GM12878 (cell line): ENCODE measurements at regions not wholly inside any gene's neighbourhood (a gene's known extent, or its start where the extent isn't known, plus 50 kb on each side); places are given as distances from the start of the nearest gene placed in this dataset.

Experiments
- ATAC-seq: fragments of 200-7000 bp; cut with Tn5 transposase; 3 replicates; pipeline ENCODE4 v1.9.1; 2020; ENCODE audit warnings: mild to moderate bottlenecking, moderate library complexity
- BruUV-seq: library from RNA; stranded (reverse); fragments of 400-500 nt; replicated peaks from 2 replicates; lab custom pipeline; 2021; lab: Mats Ljungman, UMichigan
- CTCF ChIA-PET: fragments of 300-600 bp; sonication (Branson Sonifier 250); formaldehyde crosslinking; extraction: SDS; loops from one replicate; lab custom pipeline; 2021; ENCODE audit warnings: inconsistent platforms; lab: Yijun Ruan, JAX
- POLR2A ChIA-PET: fragments of 350-600 bp; formaldehyde crosslinking; extraction: SDS; loops from one replicate; lab custom pipeline; 2021; ENCODE audit warnings: inconsistent platforms; lab: Charles Lee
- RAD21 ChIA-PET: fragments of 300-600 bp; sonication (Branson Sonifier 250); formaldehyde crosslinking; loops from one replicate; lab custom pipeline; 2023; ENCODE audit warnings: antibody characterized with exemption; ENCODE audit not compliant: unreplicated experiment; lab: Charles Lee
- SMC1A ChIA-PET: fragments of 300-600 bp; sonication (Branson Sonifier 250); formaldehyde crosslinking; loops from one replicate; lab custom pipeline; 2023; ENCODE audit not compliant: unreplicated experiment, uncharacterized antibody; lab: Charles Lee
- DNase-seq: peaks from one replicate; pipeline ENCODE4 v3.0.0-alpha.2; 2011; ENCODE audit warnings: low read depth, low spot score
- FAIRE-seq: peaks from 3 replicates; lab custom pipeline; 2011; peaks lifted over from hg19 to GRCh38; lab: Jason Lieb, UNC
- H2AFZ ChIP-seq: 2 replicates; pipeline ENCODE4 v1.6.0; 2011; ENCODE audit warnings: low read depth, low read length, control low read depth; ENCODE audit not compliant: control insufficient read depth
- H3K27ac ChIP-seq: 2 replicates; pipeline ENCODE4 v1.5.1; 2011; ENCODE audit warnings: control low read depth; ENCODE audit not compliant: control insufficient read depth, insufficient read depth
- H3K27me3 ChIP-seq, 2 experiments: replicated peaks in 1 of 2; 2 replicates each; pipeline versions ENCODE4 v1.6.0 to v1.6.1; 2011; ENCODE audit warnings: low read length in 1 of 2; ENCODE audit not compliant: control insufficient read depth in 2 of 2, insufficient read depth in 2 of 2
- H3K36me3 ChIP-seq, 2 experiments: 2 replicates each; pipeline ENCODE4 v1.5.1; 2011; ENCODE audit warnings: low read length in 1 of 2; ENCODE audit not compliant: control insufficient read depth in 2 of 2, insufficient read depth in 2 of 2
- H3K4me1 ChIP-seq: 2 replicates; pipeline ENCODE4 v1.6.1; 2011; ENCODE audit warnings: mild to moderate bottlenecking, low read length, moderate library complexity, mixed read lengths; ENCODE audit not compliant: control insufficient read depth, insufficient read depth
- H3K4me2 ChIP-seq: 2 replicates; pipeline ENCODE4 v1.6.0; 2011; ENCODE audit warnings: control low read depth; ENCODE audit not compliant: control insufficient read depth, insufficient read depth
- H3K4me3 ChIP-seq: fragments of 200-600 bp; sonication (generic); 2 replicates; pipeline ENCODE4 v1.5.1; 2016
- H3K79me2 ChIP-seq: 2 replicates; pipeline ENCODE4 v1.6.0; 2011; ENCODE audit warnings: low read length; ENCODE audit not compliant: control insufficient read depth, insufficient read depth
- H3K9ac ChIP-seq: 2 replicates; pipeline ENCODE4 v1.8.0; 2011; ENCODE audit warnings: low read length, control low read depth, mixed read lengths; ENCODE audit not compliant: control insufficient read depth, insufficient read depth
- H3K9me3 ChIP-seq: replicated peaks from 3 replicates; pipeline ENCODE4 v1.5.1; 2011; ENCODE audit warnings: mild to moderate bottlenecking, low read length; ENCODE audit not compliant: control insufficient read depth, insufficient read depth
- H4K20me1 ChIP-seq: 2 replicates; pipeline ENCODE4 v1.6.0; 2011; ENCODE audit not compliant: control insufficient read depth, insufficient read depth
- ASH2L ChIP-seq: fragments of 300-600, 200-600 bp; sonication (generic); IDR thresholded peaks from 2 replicates; pipeline ENCODE4 v1.6.1; 2017; ENCODE audit warnings: low read depth, mild to moderate bottlenecking, borderline replicate concordance
- ATF7 ChIP-seq: fragments of 450-650 bp; IDR thresholded peaks from 2 replicates; pipeline ENCODE4 v1.6.1; 2016; ENCODE audit warnings: low read depth, mild to moderate bottlenecking
- E4F1 ChIP-seq: fragments of 450-650 bp; IDR thresholded peaks from 2 replicates; pipeline ENCODE4 v1.6.1; 2018; ENCODE audit warnings: borderline replicate concordance, mild to moderate bottlenecking; ENCODE audit not compliant: partially characterized antibody
- KDM1A ChIP-seq: fragments of 200-600 bp; sonication (generic); IDR thresholded peaks from 2 replicates; pipeline ENCODE4 v1.6.1; 2016; ENCODE audit warnings: borderline replicate concordance
- MEF2A ChIP-seq: IDR thresholded peaks from 2 replicates; pipeline ENCODE4 v1.6.1; 2011; ENCODE audit warnings: low read depth, mild to moderate bottlenecking, low read length, moderate library complexity; ENCODE audit not compliant: insufficient read depth
- MTA2 ChIP-seq: fragments of 450-650 bp; IDR thresholded peaks from 2 replicates; pipeline ENCODE4 v1.6.1; 2016; ENCODE audit warnings: low read depth, mild to moderate bottlenecking, moderate library complexity
- NFXL1 ChIP-seq: fragments of 450-650 bp; IDR thresholded peaks from 2 replicates; pipeline ENCODE4 v1.6.1; 2017; ENCODE audit warnings: antibody characterized with exemption, mild to moderate bottlenecking, borderline replicate concordance
- NFYB ChIP-seq: IDR thresholded peaks from 2 replicates; pipeline ENCODE4 v1.6.1; 2011; ENCODE audit warnings: low read depth, mild to moderate bottlenecking, low read length, improper control_type of control experiment, moderate library complexity; ENCODE audit not compliant: insufficient read depth
- PML ChIP-seq: IDR thresholded peaks from 2 replicates; pipeline ENCODE4 v1.6.1; 2012; ENCODE audit warnings: low read length, inconsistent platforms
- POLR2AphosphoS2 ChIP-seq: IDR thresholded peaks from 2 replicates; pipeline ENCODE4 v1.6.1; 2011; ENCODE audit warnings: low read depth, mild to moderate bottlenecking, low read length, improper control_type of control experiment, moderate library complexity
- RFX5 ChIP-seq: IDR thresholded peaks from 2 replicates; pipeline ENCODE4 v1.6.1; 2011; ENCODE audit warnings: low read depth, low read length, improper control_type of control experiment
- SMC3 ChIP-seq: IDR thresholded peaks from 2 replicates; pipeline ENCODE4 v1.6.1; 2011; ENCODE audit warnings: low read length, improper control_type of control experiment, borderline replicate concordance
- ZBTB33 ChIP-seq: fragments of 450-650 bp; IDR thresholded peaks from 2 replicates; pipeline ENCODE4 v1.6.1; 2017; ENCODE audit warnings: mild to moderate bottlenecking
- ZNF24 ChIP-seq: fragments of 450-650 bp; IDR thresholded peaks from 2 replicates; pipeline ENCODE4 v1.6.1; 2017; ENCODE audit warnings: antibody characterized with exemption, mild to moderate bottlenecking
- WGBS: methylation state at CpG from one replicate; pipeline ENCODE4 v1.1.6; 2016; ENCODE audit warnings: low lambda C conversion rate; ENCODE audit not compliant: insufficient replicate concordance, insufficient coverage; ENCODE audit errors: missing lambda C conversion rate; 5-methylcytosine and 5-hydroxymethylcytosine counted together
- in situ Hi-C: fragments of 300-500 bp; cut with MboI; formaldehyde crosslinking; loops from 9 replicates; pipeline ENCODE4 v1.14.3; 2018; ENCODE audit warnings: mixed read lengths
- intact Hi-C: fragments of 100-400 bp; cut with micrococcal nuclease; formaldehyde crosslinking; loops from one replicate; pipeline ENCODE4 v1.14.2; 2022; ENCODE audit not compliant: unreplicated experiment

GRCh38 chr9:119955276-119955675 is 586.0 kb upstream of the BRINP1 start:
- TF ChIP-seq ZBTB33 (no peak), MEF2A (no peak), RFX5 (no peak), KDM1A (no peak), ASH2L (no peak), MTA2 (no peak), NFYB (no peak), ATF7 (no peak), ZNF24 (no peak), SMC3 (no peak), E4F1 (no peak), PML (no peak), POLR2AphosphoS2 (no peak), NFXL1 (no peak)
- intact Hi-C loops = no loop called here
- H3K79me2 ChIP-seq = no peaks in the 10 kb centered on the region
- no peaks in the 10 kb centered on the region for H3K9me3 ChIP-seq
- no peak overlapping the region for H2AFZ ChIP-seq
- ChIA-PET SMC1A (no interaction called here), POLR2A (no interaction called here), CTCF (interaction anchor here (1.0 to 1.3 kb wide), 2 partner anchors 13 to 522 kb away, joined by 3 read pairs; no protein-coding TSS in a partner anchor), RAD21 (no interaction called here)
- H3K27ac ChIP-seq = no peak overlapping the region
- no peaks in the 10 kb centered on the region for H3K4me1 ChIP-seq
- FAIRE-seq (no peak), DNase-seq (no peak), ATAC-seq (no peak)
- no peaks in the 10 kb centered on the region for H3K36me3 ChIP-seq
- 0 out of 4 replicates have a peak, but pooled peaks cover 0 to 7% of the 10 kb centered on the region in 2 experiments for H3K27me3 ChIP-seq
- H3K9ac ChIP-seq = no peak overlapping the region
- H4K20me1 ChIP-seq = no peaks in the 10 kb centered on the region
- no peak overlapping the region for H3K4me2 ChIP-seq
- no peak overlapping the region for H3K4me3 ChIP-seq
- WGBS = 23% methylated on average over 3 of the region's 3 CpGs
- BruUV-seq = no TSS peak
- in situ Hi-C loops = no loop called here
